ENCODE measurements at regions not wholly inside any gene's neighbourhood (a gene's known extent, or its start where the extent isn't known, plus 50 kb on each side); places are given as distances from the start of the nearest gene placed in this dataset.

DNA sequence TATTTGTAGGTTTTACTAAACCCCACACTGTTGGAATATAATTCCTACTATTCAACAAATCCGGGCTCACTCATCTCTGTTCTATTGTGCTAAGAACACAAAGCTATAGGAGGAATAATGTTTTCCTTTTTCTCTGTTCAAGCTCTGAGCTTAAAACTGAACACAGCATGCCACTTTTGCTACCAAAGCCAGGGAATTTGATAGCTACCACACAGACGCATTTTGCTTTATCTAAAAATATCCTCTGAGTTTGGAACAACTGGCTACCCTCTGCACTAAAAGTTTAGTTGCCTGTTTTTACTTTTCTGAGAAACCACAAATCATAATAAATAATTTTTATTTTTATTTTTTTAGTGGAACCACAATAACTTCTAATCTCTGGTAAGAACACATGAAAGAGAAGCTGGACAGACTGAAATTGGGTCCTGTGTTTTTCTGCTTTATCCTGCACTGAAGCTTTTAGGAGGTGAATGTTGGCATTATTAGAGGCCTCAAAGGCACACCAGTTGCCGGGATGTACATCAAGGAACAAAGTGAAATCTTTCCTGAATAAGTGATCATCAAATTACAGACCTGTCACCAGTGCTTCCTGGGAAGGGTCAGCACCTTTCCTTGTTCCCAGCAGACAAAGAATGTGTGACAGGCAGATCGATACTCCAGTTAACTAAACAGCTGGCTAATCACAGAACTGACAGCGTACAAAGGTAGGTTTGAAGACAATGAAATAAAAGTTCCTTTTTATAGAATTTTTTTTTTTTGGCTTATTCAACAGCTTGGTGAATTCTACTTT is 523.2 kb upstream of the TENM4 start:
- no peak for DNase-seq
- H3K27me3 ChIP-seq = no peaks in the 10 kb centered on the region
- no peaks in the 10 kb centered on the region for H3K9me3 ChIP-seq (replicated peaks in 1 of 3)
- no peaks in the 10 kb centered on the region for H3K36me3 ChIP-seq (replicated peaks in 1 of 2)
- WGBS, 4 donors = 65 to 71% (median 69%) methylated on average over 5 of the region's 5 CpGs
- intact Hi-C loops (cut with DNase I) = no loop called here
- H3K27ac ChIP-seq = no peak overlapping the region
- TF ChIP-seq POLR2A (IDR thresholded peaks at IDR 0.05) = no peak
- TF ChIP-seq, protein P1, sequence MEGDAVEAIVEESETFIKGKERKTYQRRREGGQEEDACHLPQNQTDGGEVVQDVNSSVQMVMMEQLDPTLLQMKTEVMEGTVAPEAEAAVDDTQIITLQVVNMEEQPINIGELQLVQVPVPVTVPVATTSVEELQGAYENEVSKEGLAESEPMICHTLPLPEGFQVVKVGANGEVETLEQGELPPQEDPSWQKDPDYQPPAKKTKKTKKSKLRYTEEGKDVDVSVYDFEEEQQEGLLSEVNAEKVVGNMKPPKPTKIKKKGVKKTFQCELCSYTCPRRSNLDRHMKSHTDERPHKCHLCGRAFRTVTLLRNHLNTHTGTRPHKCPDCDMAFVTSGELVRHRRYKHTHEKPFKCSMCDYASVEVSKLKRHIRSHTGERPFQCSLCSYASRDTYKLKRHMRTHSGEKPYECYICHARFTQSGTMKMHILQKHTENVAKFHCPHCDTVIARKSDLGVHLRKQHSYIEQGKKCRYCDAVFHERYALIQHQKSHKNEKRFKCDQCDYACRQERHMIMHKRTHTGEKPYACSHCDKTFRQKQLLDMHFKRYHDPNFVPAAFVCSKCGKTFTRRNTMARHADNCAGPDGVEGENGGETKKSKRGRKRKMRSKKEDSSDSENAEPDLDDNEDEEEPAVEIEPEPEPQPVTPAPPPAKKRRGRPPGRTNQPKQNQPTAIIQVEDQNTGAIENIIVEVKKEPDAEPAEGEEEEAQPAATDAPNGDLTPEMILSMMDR (IDR thresholded peaks at IDR 0.05) = no peak
- no peaks in the 10 kb centered on the region for H3K4me1 ChIP-seq (replicated peaks in 1 of 2)
- H3K4me3 ChIP-seq = no peak overlapping the region

- H3K4me3 ChIP-seq = no peak overlapping the region
Observed at GRCh38 chr11:79960461-79960860, 519.6 kb upstream of the TENM4 start.

GRCh38 chr11:79959318-79959717 is 518.5 kb upstream of the TENM4 start:
- Histone ChIP-seq H3K27me3 (no peaks in the 10 kb centered on the region), H3K27ac (no peak overlapping the region), H3K36me3 (replicated peaks in 1 of 2) (no peaks in the 10 kb centered on the region), H3K4me3 (no peak overlapping the region), H3K4me1 (replicated peaks in 1 of 2) (no peaks in the 10 kb centered on the region), H3K9me3 (replicated peaks in 1 of 3) (no peaks in the 10 kb centered on the region)
- 65 to 96% (median 85%) methylated on average over 2 of the region's 2 CpGs for WGBS, 4 donors
- no peak for DNase-seq
- TF ChIP-seq, protein P1 (IDR thresholded peaks at IDR 0.05) = no peak
- no peak for TF ChIP-seq POLR2A (IDR thresholded peaks at IDR 0.05)
- intact Hi-C loops (cut with DNase I) = no loop called here

More at GRCh38 chr11:79960461-79960860, 519.6 kb upstream of the TENM4 start:
- peak in 1 of 7 donors; percentile 8 for DNase-seq
- TF ChIP-seq POLR2A (IDR thresholded peaks at IDR 0.05) = no peak
- TF ChIP-seq, protein P1 (IDR thresholded peaks at IDR 0.05) = no peak
- Histone ChIP-seq H3K9me3 (replicated peaks in 1 of 3) (no peaks in the 10 kb centered on the region), H3K27ac (no peak overlapping the region), H3K27me3 (no peaks in the 10 kb centered on the region), H3K36me3 (replicated peaks in 1 of 2) (no peaks in the 10 kb centered on the region), H3K4me1 (replicated peaks in 1 of 2) (no peaks in the 10 kb centered on the region)
- intact Hi-C loops (cut with DNase I) = no loop called here

- Histone ChIP-seq H3K4me1 (replicated peaks in 1 of 2) (no peaks in the 10 kb centered on the region), H3K9me3 (replicated peaks in 1 of 3) (no peaks in the 10 kb centered on the region), H3K27me3 (no peaks in the 10 kb centered on the region), H3K36me3 (replicated peaks in 1 of 2) (no peaks in the 10 kb centered on the region), H3K27ac (no peak overlapping the region), H3K4me3 (no peak overlapping the region)
- intact Hi-C loops (cut with DNase I) = no loop called here
- DNase-seq = no peak
- TF ChIP-seq, protein P1 (IDR thresholded peaks at IDR 0.05) = no peak
- no peak for TF ChIP-seq POLR2A (IDR thresholded peaks at IDR 0.05)
Observed at GRCh38 chr11:79957702-79958101, 516.9 kb upstream of the TENM4 start.

Measured in adrenal gland (tissue), 9 donors.